ENCODE measurements at regions not wholly inside any gene's neighbourhood (a gene's known extent, or its start where the extent isn't known, plus 50 kb on each side); places are given as distances from the start of the nearest gene placed in this dataset.

DNA sequence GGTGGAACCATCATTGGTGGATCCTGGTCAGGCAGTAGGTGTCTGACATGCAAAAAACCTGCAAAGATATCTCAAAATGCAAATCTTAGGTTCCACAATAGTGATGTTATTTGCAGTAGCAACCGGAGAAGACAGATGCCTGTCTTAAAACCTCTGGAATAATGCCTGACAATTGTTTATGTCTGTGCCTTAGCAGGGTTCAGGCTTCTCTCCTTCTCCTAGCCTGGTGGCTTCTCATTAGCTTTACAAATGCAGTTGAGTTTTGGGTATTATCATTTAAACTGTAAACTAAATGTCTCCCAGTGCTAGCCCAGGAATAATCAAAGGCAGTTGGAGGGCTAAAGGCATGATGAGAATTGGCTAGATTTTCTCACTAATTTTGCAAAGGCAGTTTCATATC is 146.3 kb upstream of the NRG3 start:
- TF ChIP-seq POLR2AphosphoS5 (IDR thresholded peaks at IDR 0.05; ENCODE audit: borderline replicate concordance, low read depth, low read length): no peak
- TF ChIP-seq EZH2 (IDR thresholded peaks at IDR 0.05): no peak
